Astrocyte (in vitro differentiated cells and primary cell): ENCODE measurements at regions not wholly inside any gene's neighbourhood (a gene's known extent, or its start where the extent isn't known, plus 50 kb on each side); places are given as distances from the start of the nearest gene placed in this dataset.

Experiments
- DNase-seq: peaks from one replicate; pipeline ENCODE4 v3.0.0-alpha.2; 2010; ENCODE audit warnings: low read depth
- FAIRE-seq: peaks from 2 replicates; lab custom pipeline; 2011; peaks lifted over from hg19 to GRCh38; lab: Jason Lieb, UNC
- H2AFZ ChIP-seq: 2 replicates; pipeline ENCODE4 v1.6.0; 2012; ENCODE audit warnings: low read depth, low read length, inconsistent platforms
- H3K27ac ChIP-seq: 2 replicates; pipeline ENCODE4 v1.5.1; 2011; ENCODE audit warnings: low read depth, low read length, inconsistent platforms
- H3K27me3 ChIP-seq: 2 replicates; pipeline ENCODE4 v1.6.0; 2011; ENCODE audit warnings: low read length, inconsistent platforms; ENCODE audit not compliant: insufficient read depth
- H3K36me3 ChIP-seq: 2 replicates; pipeline ENCODE4 v1.5.1; 2011; ENCODE audit warnings: low read length, inconsistent platforms; ENCODE audit not compliant: insufficient read depth
- H3K4me1 ChIP-seq: 2 replicates; pipeline ENCODE4 v1.5.1; 2011; ENCODE audit warnings: low read length, inconsistent platforms; ENCODE audit not compliant: insufficient read depth
- H3K4me2 ChIP-seq: 2 replicates; pipeline ENCODE4 v1.6.0; 2012; ENCODE audit warnings: low read length, inconsistent platforms
- H3K4me3 ChIP-seq: 2 replicates; pipeline ENCODE4 v1.5.1; 2011; ENCODE audit warnings: low read depth, mild to moderate bottlenecking, low read length, inconsistent platforms; ENCODE audit not compliant: insufficient read depth
- H3K79me2 ChIP-seq: 2 replicates; pipeline ENCODE4 v1.6.0; 2012; ENCODE audit warnings: mild to moderate bottlenecking, low read length, inconsistent platforms; ENCODE audit not compliant: insufficient read depth
- H3K9ac ChIP-seq: 2 replicates; pipeline ENCODE4 v1.6.0; 2012; ENCODE audit warnings: mild to moderate bottlenecking, low read length, inconsistent platforms
- H3K9me3 ChIP-seq: 2 replicates; pipeline ENCODE4 v1.5.1; 2012; ENCODE audit warnings: low read depth, mild to moderate bottlenecking, low read length, inconsistent platforms; ENCODE audit not compliant: insufficient read depth
- H4K20me1 ChIP-seq: 2 replicates; pipeline ENCODE4 v1.6.0; 2012; ENCODE audit warnings: low read length, inconsistent platforms; ENCODE audit not compliant: insufficient read depth
- H3K27ac Mint-ChIP-seq: one replicate; pipeline ENCODE4 v1.8.0; 2021; ENCODE audit warnings: mild to moderate bottlenecking, mixed read lengths; ENCODE audit not compliant: unreplicated experiment
- H3K27me3 Mint-ChIP-seq: one replicate; pipeline ENCODE4 v1.8.0; 2021; ENCODE audit warnings: low read depth, mixed read lengths; ENCODE audit not compliant: unreplicated experiment
- H3K36me3 Mint-ChIP-seq: one replicate; pipeline ENCODE4 v1.8.0; 2021; ENCODE audit warnings: low read depth, mixed read lengths; ENCODE audit not compliant: unreplicated experiment
- H3K4me1 Mint-ChIP-seq: one replicate; pipeline ENCODE4 v1.8.0; 2021; ENCODE audit warnings: low read depth, mixed read lengths; ENCODE audit not compliant: unreplicated experiment
- H3K4me3 Mint-ChIP-seq: one replicate; pipeline ENCODE4 v1.8.0; 2021; ENCODE audit warnings: mild to moderate bottlenecking, moderate library complexity, mixed read lengths; ENCODE audit not compliant: unreplicated experiment
- H3K9me3 Mint-ChIP-seq: one replicate; pipeline ENCODE4 v1.8.0; 2021; ENCODE audit warnings: mild to moderate bottlenecking, mixed read lengths; ENCODE audit not compliant: unreplicated experiment
- CTCF ChIP-seq: IDR thresholded peaks from 2 replicates; pipeline ENCODE4 v1.5.1; 2011; ENCODE audit warnings: low read depth, mild to moderate bottlenecking, inconsistent platforms, low read length, moderate library complexity; ENCODE audit not compliant: insufficient read depth
- EZH2 ChIP-seq: IDR thresholded peaks from 2 replicates; pipeline ENCODE4 v1.6.1; 2012; ENCODE audit warnings: mild to moderate bottlenecking, low read length, inconsistent platforms; ENCODE audit not compliant: insufficient read depth

GRCh38 chrX:45447995-45448394, 247.3 kb upstream of the DIPK2B start:
- H2AFZ ChIP-seq = no peak overlapping the region
- no peaks in the 10 kb centered on the region for H3K27me3 ChIP-seq
- H3K27ac ChIP-seq = no peak overlapping the region
- Mint-ChIP-seq H3K4me1 (peaks cover 12% of the 10 kb centered on the region), H3K9me3 (peaks cover 4% of the 10 kb centered on the region), H3K4me3 (no peak overlapping the region), H3K27ac (no peak overlapping the region), H3K36me3 (no peaks in the 10 kb centered on the region), H3K27me3 (no peaks in the 10 kb centered on the region)
- H3K79me2 ChIP-seq = no peaks in the 10 kb centered on the region
- no peaks in the 10 kb centered on the region for H4K20me1 ChIP-seq
- H3K4me3 ChIP-seq = no peak overlapping the region
- TF ChIP-seq CTCF = no peak
- TF ChIP-seq EZH2 = no peak
- H3K9me3 ChIP-seq = no peaks in the 10 kb centered on the region
- FAIRE-seq (no peak), DNase-seq (no peak)
- H3K9ac ChIP-seq = no peak overlapping the region
- no peak overlapping the region for H3K4me2 ChIP-seq
- H3K36me3 ChIP-seq = no peaks in the 10 kb centered on the region
- H3K4me1 ChIP-seq = peaks cover 9% of the 10 kb centered on the region

GRCh38 chrX:45447331-45447730, 246.7 kb upstream of the DIPK2B start:
- FAIRE-seq (peak; percentile 63), DNase-seq (no peak)
- Histone ChIP-seq H4K20me1 (no peaks in the 10 kb centered on the region), H3K4me1 (peaks cover 9% of the 10 kb centered on the region), H3K4me2 (no peak overlapping the region), H3K9ac (no peak overlapping the region), H3K9me3 (no peaks in the 10 kb centered on the region), H3K79me2 (no peaks in the 10 kb centered on the region), H3K4me3 (no peak overlapping the region), H3K27ac (no peak overlapping the region), H3K27me3 (no peaks in the 10 kb centered on the region), H2AFZ (no peak overlapping the region), H3K36me3 (no peaks in the 10 kb centered on the region)
- Mint-ChIP-seq H3K27me3 (no peaks in the 10 kb centered on the region), H3K9me3 (peaks cover 4% of the 10 kb centered on the region), H3K4me3 (no peak overlapping the region), H3K4me1 (peaks cover 12% of the 10 kb centered on the region), H3K36me3 (no peaks in the 10 kb centered on the region), H3K27ac (no peak overlapping the region)
- TF ChIP-seq EZH2 (no peak), CTCF (no peak)

- peak overlapping the region; percentile 31 for H3K27ac Mint-ChIP-seq
- FAIRE-seq (peak; percentile 92), DNase-seq (peak; percentile 87)
- Histone ChIP-seq H3K27me3 (no peaks in the 10 kb centered on the region), H2AFZ (peak overlapping the region; percentile 26), H3K9ac (no peak overlapping the region), H4K20me1 (no peaks in the 10 kb centered on the region), H3K79me2 (no peaks in the 10 kb centered on the region), H3K4me3 (no peak overlapping the region), H3K4me1 (peaks cover 9% of the 10 kb centered on the region), H3K36me3 (no peaks in the 10 kb centered on the region), H3K4me2 (no peak overlapping the region), H3K27ac (no peak overlapping the region), H3K9me3 (no peaks in the 10 kb centered on the region)
- TF ChIP-seq CTCF = no peak
- no peak for TF ChIP-seq EZH2
- no peaks in the 10 kb centered on the region for H3K9me3 Mint-ChIP-seq
- peaks cover 12% of the 10 kb centered on the region for H3K4me1 Mint-ChIP-seq
- no peak overlapping the region for H3K4me3 Mint-ChIP-seq
- no peaks in the 10 kb centered on the region for H3K36me3 Mint-ChIP-seq
- no peaks in the 10 kb centered on the region for H3K27me3 Mint-ChIP-seq
These were observed 245.2 kb upstream of the DIPK2B start for GRCh38 chrX:45445745-45446412.
